ENCODE measurements at regions not wholly inside any gene's neighbourhood (a gene's known extent, or its start where the extent isn't known, plus 50 kb on each side); places are given as distances from the start of the nearest gene placed in this dataset.

- no CpG with 5 or more reads among the region's 6 CpGs for WGBS (ENCODE audit: low lambda C conversion rate)
- ChIA-PET CTCF (ENCODE audit: low intra/inter-chr PET ratio, low total read pairs) (no interaction called here), POLR2A (no interaction called here)
- no peaks in the 10 kb centered on the region for H3K36me3 ChIP-seq (replicated peaks in 1 of 2; ENCODE audit: control insufficient read depth in 1 of 2, insufficient read depth in 2 of 2, low read length in 2 of 2)
- ATAC-seq: no peak
- FAIRE-seq: no peak
- H4K20me1 ChIP-seq (ENCODE audit: insufficient read depth, low read length): peaks cover 4% of the 10 kb centered on the region; the same call in 1 of the 2 replicates
- H3K9me3 ChIP-seq (ENCODE audit: low read length): no peaks in the 10 kb centered on the region
- no peak overlapping the region for H3K4me2 ChIP-seq (ENCODE audit: low read depth, low read length)
- no TSS peak for BruUV-seq (replicated peaks)
- H3K27ac ChIP-seq (ENCODE audit: extremely low read length, insufficient read depth, low read length): no peak overlapping the region
- in situ Hi-C loops (cut with HindIII; ENCODE audit: extremely low pct_ligation_motif_present, low pct_unique_long_range_greater_than_20kb) (no loop called here), intact Hi-C loops (cut with micrococcal nuclease; ENCODE audit: unreplicated experiment) (no loop called here)
- TF ChIP-seq IKZF4 (CRISPR knock-in tag; IDR thresholded peaks at IDR 0.05; ENCODE audit: borderline replicate concordance, low read depth, not compliant biosample characterization): no peak
- TF ChIP-seq TFDP1 (CRISPR knock-in tag; IDR thresholded peaks at IDR 0.05; ENCODE audit: borderline replicate concordance): no peak
- no peak for TF ChIP-seq ZNF432 (CRISPR knock-in tag; IDR thresholded peaks at IDR 0.05; ENCODE audit: borderline replicate concordance)
- TF ChIP-seq ZNF879 (CRISPR knock-in tag; IDR thresholded peaks at IDR 0.05): no peak
- TF ChIP-seq LCORL (IDR thresholded peaks at IDR 0.05): no peak
- no peak for TF ChIP-seq LCORL (CRISPR knock-in tag; IDR thresholded peaks at IDR 0.05)
- TF ChIP-seq ZNF350 (CRISPR knock-in tag; IDR thresholded peaks at IDR 0.05; ENCODE audit: borderline replicate concordance, low read depth): no peak
- no peak for TF ChIP-seq ZNF572 (CRISPR knock-in tag; IDR thresholded peaks at IDR 0.05)
- TF ChIP-seq SRF (IDR thresholded peaks at IDR 0.05; ENCODE audit: low read depth, low read length): no peak
- no peak for TF ChIP-seq ZNF142 (CRISPR knock-in tag; IDR thresholded peaks at IDR 0.05)
- no peak overlapping the region for H3K4me3 ChIP-seq (replicated peaks in 1 of 3; ENCODE audit: insufficient read depth in 1 of 3, low read depth in 2 of 3, low read length in 3 of 3)
- no peak overlapping the region for H3K9ac ChIP-seq (ENCODE audit: insufficient read depth, low read depth, low read length)
- H2AFZ ChIP-seq (ENCODE audit: low read length): no peak overlapping the region
- no peaks in the 10 kb centered on the region for H3K79me2 ChIP-seq (ENCODE audit: insufficient read depth, low read length)
- no peaks in the 10 kb centered on the region for H3K4me1 ChIP-seq (ENCODE audit: insufficient read depth, low read length)
- DNase-seq (ENCODE audit: low spot score): no peak
- peaks cover 23 to 92% of the 10 kb centered on the region in 2 experiments for H3K27me3 ChIP-seq (ENCODE audit: control insufficient read depth in 1 of 2, insufficient read depth in 2 of 2, low read length in 2 of 2)
Measured at GRCh38 chr17:79454826-79455225, 156.0 kb downstream of the RBFOX3 start.

All from HepG2 (cell line).